ENCODE measurements at regions not wholly inside any gene's neighbourhood (a gene's known extent, or its start where the extent isn't known, plus 50 kb on each side); places are given as distances from the start of the nearest gene placed in this dataset.

DNA sequence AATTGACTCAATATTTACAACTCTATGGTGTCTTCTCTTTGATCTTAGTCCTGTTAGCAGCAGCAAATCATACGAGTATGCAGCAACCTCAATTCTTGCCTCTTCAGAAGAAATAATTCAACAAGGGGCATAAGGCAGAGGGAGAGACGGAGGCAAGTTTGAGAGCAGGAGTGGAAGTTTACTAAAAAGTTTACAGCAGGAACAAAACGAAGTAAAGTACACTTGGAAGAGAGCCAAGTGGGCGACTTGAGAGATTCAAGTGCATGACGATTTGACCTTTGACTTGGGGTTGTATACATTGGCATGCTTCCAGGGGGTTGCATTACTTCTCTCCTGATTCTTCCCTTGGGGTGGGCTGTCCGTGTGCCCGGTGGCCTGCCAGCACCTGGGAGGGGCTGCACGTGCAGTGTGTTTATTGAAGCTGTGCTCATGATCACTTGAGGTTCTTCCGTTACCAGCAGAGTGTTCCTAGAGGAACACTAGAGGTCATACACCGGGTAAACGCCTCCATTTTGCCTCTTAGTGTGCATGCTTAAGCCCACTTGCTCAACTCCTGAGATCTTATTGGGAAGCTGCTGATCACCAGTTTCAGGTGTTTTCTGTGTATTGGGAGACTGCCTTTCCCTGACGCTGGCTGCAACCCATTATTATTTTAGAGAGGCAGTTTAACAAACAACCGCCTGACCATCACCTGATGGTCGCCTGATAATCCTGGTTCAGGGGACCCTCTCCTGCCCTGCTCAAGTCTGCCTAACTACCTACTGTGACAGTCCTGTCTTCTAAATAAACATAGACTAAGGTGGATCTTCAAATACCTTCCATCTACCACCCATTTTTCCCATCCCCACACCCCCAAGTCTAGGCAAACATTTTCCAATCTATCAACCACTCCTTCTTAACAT is 172.4 kb upstream of the MYLIP start (continued):
- no peak for TF ChIP-seq USF1 (IDR thresholded peaks at IDR 0.05; ENCODE audit: borderline replicate concordance, extremely low read length, insufficient read depth, low read depth, low read length)
- TF ChIP-seq RCOR1 (conservative IDR thresholded peaks at IDR 0.05; ENCODE audit: low read depth, low read length) = no peak
- TF ChIP-seq YY1 (IDR thresholded peaks at IDR 0.05; ENCODE audit: low read depth, low read length) = no peak

- Histone ChIP-seq H3K4me2 (ENCODE audit: control insufficient read depth, insufficient read depth) (no peak overlapping the region), H3K27me3 (replicated peaks in 1 of 2; ENCODE audit: control insufficient read depth in 2 of 2, insufficient read depth in 2 of 2, low read length in 1 of 2) (no peaks in the 10 kb centered on the region), H3K9me3 (replicated peaks; ENCODE audit: control insufficient read depth, insufficient read depth, low read length) (no peaks in the 10 kb centered on the region; the same call in 1 of the 3 replicates), H4K20me1 (ENCODE audit: control insufficient read depth, insufficient read depth) (no peaks in the 10 kb centered on the region), H3K4me3 (no peak overlapping the region), H3K9ac (ENCODE audit: control insufficient read depth, insufficient read depth, low read length) (no peak overlapping the region), H3K36me3 (ENCODE audit: control insufficient read depth in 2 of 2, insufficient read depth in 2 of 2, low read length in 1 of 2) (no peaks in the 10 kb centered on the region), H3K79me2 (ENCODE audit: control insufficient read depth, insufficient read depth, low read length) (no peaks in the 10 kb centered on the region), H3K27ac (ENCODE audit: control insufficient read depth, insufficient read depth) (no peak overlapping the region), H3K4me1 (ENCODE audit: control insufficient read depth, insufficient read depth, low read length) (peaks cover 23% of the 10 kb centered on the region), H2AFZ (ENCODE audit: control insufficient read depth, low read depth, low read length) (no peak overlapping the region)
- 69% methylated on average over 3 of the region's 3 CpGs for WGBS (ENCODE audit: insufficient coverage, insufficient replicate concordance, low lambda C conversion rate, missing lambda C conversion rate)
- BruUV-seq (replicated peaks) = no TSS peak
- DNase-seq (ENCODE audit: low read depth, low spot score) (no peak), FAIRE-seq (no peak), ATAC-seq (no peak)
- POLR2A ChIA-PET = interaction anchor here (0.5 to 1.1 kb wide), 4 partner anchors 24 to 175 kb away, joined by 3 to 7 read pairs (median 4); no protein-coding TSS in a partner anchor
- in situ Hi-C loops (cut with MboI) (no loop called here), intact Hi-C loops (cut with micrococcal nuclease; ENCODE audit: unreplicated experiment) (no loop called here)
- RAD21 ChIA-PET (ENCODE audit: unreplicated experiment) = interaction anchor here (2.0 to 9.8 kb wide), 5 partner anchors 34 to 173 kb away, joined by 5 to 60 read pairs (median 18); partner anchors contain the start of gene MYLIP
- CTCF ChIA-PET = interaction anchor here (0.7 to 2.3 kb wide), 4 partner anchors 33 to 185 kb away, joined by 3 to 9 read pairs (median 4); partner anchors contain the start of gene MYLIP
- TF ChIP-seq IKZF1 (conservative IDR thresholded peaks at IDR 0.05) (no peak), BACH1 (IDR thresholded peaks at IDR 0.05; ENCODE audit: borderline replicate concordance) (no peak), FOXK2 (IDR thresholded peaks at IDR 0.05) (no peak), RAD51 (IDR thresholded peaks at IDR 0.05) (no peak), TARDBP (IDR thresholded peaks at IDR 0.05; ENCODE audit: borderline replicate concordance) (no peak), HDAC6 (IDR thresholded peaks at IDR 0.05; ENCODE audit: unreplicated experiment) (no peak)
- TF ChIP-seq, protein P1, sequence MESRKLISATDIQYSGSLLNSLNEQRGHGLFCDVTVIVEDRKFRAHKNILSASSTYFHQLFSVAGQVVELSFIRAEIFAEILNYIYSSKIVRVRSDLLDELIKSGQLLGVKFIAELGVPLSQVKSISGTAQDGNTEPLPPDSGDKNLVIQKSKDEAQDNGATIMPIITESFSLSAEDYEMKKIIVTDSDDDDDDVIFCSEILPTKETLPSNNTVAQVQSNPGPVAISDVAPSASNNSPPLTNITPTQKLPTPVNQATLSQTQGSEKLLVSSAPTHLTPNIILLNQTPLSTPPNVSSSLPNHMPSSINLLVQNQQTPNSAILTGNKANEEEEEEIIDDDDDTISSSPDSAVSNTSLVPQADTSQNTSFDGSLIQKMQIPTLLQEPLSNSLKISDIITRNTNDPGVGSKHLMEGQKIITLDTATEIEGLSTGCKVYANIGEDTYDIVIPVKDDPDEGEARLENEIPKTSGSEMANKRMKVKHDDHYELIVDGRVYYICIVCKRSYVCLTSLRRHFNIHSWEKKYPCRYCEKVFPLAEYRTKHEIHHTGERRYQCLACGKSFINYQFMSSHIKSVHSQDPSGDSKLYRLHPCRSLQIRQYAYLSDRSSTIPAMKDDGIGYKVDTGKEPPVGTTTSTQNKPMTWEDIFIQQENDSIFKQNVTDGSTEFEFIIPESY (IDR thresholded peaks at IDR 0.05) = no peak
- SMC1A ChIA-PET (ENCODE audit: uncharacterized antibody, unreplicated experiment) = interaction anchor here (1.0 to 8.1 kb wide), 10 partner anchors 12 to 173 kb away, joined by 3 to 88 read pairs (median 4); partner anchors contain the start of gene MYLIP
These were observed 173.4 kb upstream of the MYLIP start for GRCh38 chr6:15955484-15955883.

All from GM12878 (cell line).